GM21825 (cell line): ENCODE measurements at regions not wholly inside any gene's neighbourhood (a gene's known extent, or its start where the extent isn't known, plus 50 kb on each side); places are given as distances from the start of the nearest gene placed in this dataset.
"Not testable (repeated sequence)": the region's sequence is repeated elsewhere in the genome, so short reads cannot be mapped to it uniquely, and the experiment has no call there.

Source experiments
- ATAC-seq: cut with Tn5 transposase; IDR thresholded peaks from one replicate; pipeline ENCODE4 v1.9.1; 2021; ENCODE audit warnings: mild to moderate bottlenecking, moderate library complexity; ENCODE audit not compliant: unreplicated experiment

GRCh38 chr6:3900744-3901336 is 51.7 kb downstream of the FAM50B start:
- no peak for ATAC-seq

- no peak for ATAC-seq
Observed at GRCh38 chr6:3902871-3903648, 53.9 kb downstream of the FAM50B start.

GRCh38 chr6:3904518-3904917 is 55.3 kb downstream of the FAM50B start:
- no peak for ATAC-seq

- no peak for ATAC-seq
Observed at GRCh38 chr6:3905945-3906845, 57.0 kb downstream of the FAM50B start.

- ATAC-seq: no peak
Observed at GRCh38 chr6:3906846-3907151, 57.6 kb downstream of the FAM50B start.

- ATAC-seq: no peak
Observed at GRCh38 chr6:3908223-3908622, 59.0 kb downstream of the FAM50B start.

GRCh38 chr6:3908961-3909360 is 59.8 kb downstream of the FAM50B start:
- ATAC-seq: no peak

GRCh38 chr6:3910106-3910663 is 61.0 kb downstream of the FAM50B start:
- no peak for ATAC-seq

- no peak for ATAC-seq
Observed at GRCh38 chr6:3911130-3911529, 62.0 kb downstream of the FAM50B start.

GRCh38 chr6:3911614-3912336 is 62.6 kb downstream of the FAM50B start:
- no peak for ATAC-seq

GRCh38 chr6:3912361-3913076 is 63.3 kb downstream of the FAM50B start:
- no peak for ATAC-seq

- ATAC-seq: no peak
Observed at GRCh38 chr6:3913077-3913957, 64.1 kb downstream of the FAM50B start.

GRCh38 chr6:3913958-3914337 is 64.8 kb downstream of the FAM50B start:
- no peak for ATAC-seq

GRCh38 chr6:3915076-3915791 is 66.1 kb downstream of the FAM50B start:
- ATAC-seq: no peak

- ATAC-seq: no peak
Observed at GRCh38 chr6:3916211-3916610, 67.0 kb downstream of the FAM50B start.

GRCh38 chr6:3916749-3917148 is 67.6 kb downstream of the FAM50B start:
- ATAC-seq: not testable (repeated sequence)

GRCh38 chr6:3918469-3918868 is 69.3 kb downstream of the FAM50B start:
- ATAC-seq: no peak

- no peak for ATAC-seq
Observed at GRCh38 chr6:3919130-3919628, 70.0 kb downstream of the FAM50B start.
